OCI-LY7 (cell line): ENCODE measurements at regions not wholly inside any gene's neighbourhood (a gene's known extent, or its start where the extent isn't known, plus 50 kb on each side); places are given as distances from the start of the nearest gene placed in this dataset.
A peak's percentile ranks its signal among the peaks of the same experiment; 100 is the strongest.

ENCODE experiments used
- BruUV-seq: library from RNA; stranded (reverse); fragments of 400-500 nt; replicated peaks from 2 replicates; lab custom pipeline; 2021; lab: Mats Ljungman, UMichigan
- CTCF ChIA-PET: fragments of 300-600 bp; sonication (Branson Sonifier 250); formaldehyde crosslinking; loops from one replicate; lab custom pipeline; 2022; ENCODE audit warnings: antibody characterized with exemption; ENCODE audit not compliant: unreplicated experiment; lab: Charles Lee
- POLR2A ChIA-PET: fragments of 300-600 bp; sonication (Branson Sonifier 250); formaldehyde crosslinking; loops from one replicate; lab custom pipeline; 2022; ENCODE audit warnings: antibody characterized with exemption; lab: Charles Lee
- DNase-seq: peaks from one replicate; pipeline ENCODE4 v3.0.0-alpha.2; 2015; ENCODE audit warnings: low spot score
- H2AFZ ChIP-seq: fragments of 200-600 bp; sonication (generic), shearing (Covaris generic); 2 replicates; pipeline ENCODE4 v1.6.1; 2014; ENCODE audit warnings: mild to moderate bottlenecking, antibody characterized with exemption, low read length, moderate library complexity
- H3K27ac ChIP-seq: fragments of 200-600 bp; sonication (generic); 2 replicates; pipeline ENCODE4 v1.5.1; 2014; ENCODE audit warnings: mixed run types, low read depth, mild to moderate bottlenecking, moderate library complexity, low read length, inconsistent platforms; ENCODE audit not compliant: poor library complexity, severe bottlenecking
- H3K36me3 ChIP-seq: fragments of 200-600 bp; sonication (generic); 2 replicates; pipeline ENCODE4 v1.6.1; 2014; ENCODE audit warnings: mild to moderate bottlenecking, antibody characterized with exemption, low read length, moderate library complexity, mixed read lengths; ENCODE audit not compliant: insufficient read depth
- H3K4me1 ChIP-seq: fragments of 200-600 bp; sonication (generic); 2 replicates; pipeline ENCODE4 v1.5.1; 2014; ENCODE audit warnings: mild to moderate bottlenecking, low read length; ENCODE audit not compliant: insufficient read depth, poor library complexity, severe bottlenecking
- H3K4me2 ChIP-seq: fragments of 200-600 bp; sonication (generic); 2 replicates; pipeline ENCODE4 v1.6.1; 2014; ENCODE audit warnings: mild to moderate bottlenecking, low read length
- H3K4me3 ChIP-seq: fragments of 200-600 bp; sonication (generic); 2 replicates; pipeline ENCODE4 v1.5.1; 2014; ENCODE audit warnings: mild to moderate bottlenecking, low read depth, low read length; ENCODE audit not compliant: poor library complexity, severe bottlenecking
- H3K79me2 ChIP-seq: fragments of 200-600 bp; sonication (generic); 2 replicates; pipeline ENCODE4 v1.6.1; 2016; ENCODE audit warnings: low read depth, mild to moderate bottlenecking, low read length, moderate library complexity, mixed read lengths; ENCODE audit not compliant: insufficient read depth
- H3K9me2 ChIP-seq: fragments of 200-600 bp; sonication (generic); 2 replicates; pipeline ENCODE4 v1.6.1; 2016; ENCODE audit warnings: mild to moderate bottlenecking, low read length, mixed read lengths; ENCODE audit not compliant: insufficient read depth
- H3K9me3 ChIP-seq: fragments of 200-600 bp; sonication (generic); 2 replicates; pipeline ENCODE4 v1.6.1; 2014; ENCODE audit warnings: mild to moderate bottlenecking, mixed run types, low read length, mixed read lengths
- H4K20me1 ChIP-seq: fragments of 200-600 bp; sonication (generic); 2 replicates; pipeline ENCODE4 v1.6.1; 2014; ENCODE audit warnings: mild to moderate bottlenecking, antibody characterized with exemption, low read length, moderate library complexity, mixed read lengths; ENCODE audit not compliant: insufficient read depth
- EZH2phosphoT487 ChIP-seq: fragments of 200-600 bp; sonication (generic); IDR thresholded peaks from 2 replicates; pipeline ENCODE4 v1.6.1; 2018; ENCODE audit warnings: low read depth, borderline replicate concordance, mild to moderate bottlenecking, mixed run types, antibody characterized with exemption, low read length, moderate library complexity, mixed read lengths
- intact Hi-C: fragments of 100-400 bp; cut with micrococcal nuclease; formaldehyde crosslinking; loops from one replicate; pipeline ENCODE4 v1.10.0; 2022; ENCODE audit not compliant: unreplicated experiment
- TF ChIP-seq, protein P1 (sequence below): fragments of 200-600 bp; sonication (generic); conservative IDR thresholded peaks from 2 replicates; pipeline ENCODE4 v1.5.1; 2014; ENCODE audit warnings: mild to moderate bottlenecking, antibody characterized with exemption, low read length, moderate library complexity, mixed read lengths

DNA sequence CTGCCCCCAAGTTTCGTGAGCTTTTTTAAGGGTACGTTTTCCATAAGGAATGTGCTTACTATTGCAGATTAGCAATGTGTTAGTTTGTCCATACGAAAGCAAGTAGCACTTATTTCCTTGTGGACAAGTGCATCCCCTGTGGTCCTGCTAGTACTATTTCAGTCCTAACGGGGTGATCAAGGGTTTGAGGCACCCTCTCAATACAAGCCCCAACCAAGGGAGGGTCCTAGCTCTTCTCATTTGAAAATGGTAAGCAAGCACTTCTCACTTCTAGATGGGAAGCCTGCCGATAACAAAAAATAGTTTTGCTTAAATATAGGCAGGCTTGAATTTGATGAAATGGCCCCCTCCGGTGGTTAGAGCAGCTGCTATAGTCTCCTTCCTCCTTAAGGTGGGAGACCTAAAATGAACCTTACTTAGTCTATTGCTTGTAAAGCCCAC is 64.0 kb upstream of the HMCN1 start:
- no peaks in the 10 kb centered on the region for H3K36me3 ChIP-seq
- POLR2A ChIA-PET = interaction anchor here (0.6 kb wide), 1 partner anchor 162 kb away, joined by 5 read pairs; no protein-coding TSS in a partner anchor
- intact Hi-C loops = no loop called here
- no peak overlapping the region for H3K4me2 ChIP-seq
- H3K27ac ChIP-seq = no peak overlapping the region
- H3K4me1 ChIP-seq = no peaks in the 10 kb centered on the region
- TF ChIP-seq, protein P1, sequence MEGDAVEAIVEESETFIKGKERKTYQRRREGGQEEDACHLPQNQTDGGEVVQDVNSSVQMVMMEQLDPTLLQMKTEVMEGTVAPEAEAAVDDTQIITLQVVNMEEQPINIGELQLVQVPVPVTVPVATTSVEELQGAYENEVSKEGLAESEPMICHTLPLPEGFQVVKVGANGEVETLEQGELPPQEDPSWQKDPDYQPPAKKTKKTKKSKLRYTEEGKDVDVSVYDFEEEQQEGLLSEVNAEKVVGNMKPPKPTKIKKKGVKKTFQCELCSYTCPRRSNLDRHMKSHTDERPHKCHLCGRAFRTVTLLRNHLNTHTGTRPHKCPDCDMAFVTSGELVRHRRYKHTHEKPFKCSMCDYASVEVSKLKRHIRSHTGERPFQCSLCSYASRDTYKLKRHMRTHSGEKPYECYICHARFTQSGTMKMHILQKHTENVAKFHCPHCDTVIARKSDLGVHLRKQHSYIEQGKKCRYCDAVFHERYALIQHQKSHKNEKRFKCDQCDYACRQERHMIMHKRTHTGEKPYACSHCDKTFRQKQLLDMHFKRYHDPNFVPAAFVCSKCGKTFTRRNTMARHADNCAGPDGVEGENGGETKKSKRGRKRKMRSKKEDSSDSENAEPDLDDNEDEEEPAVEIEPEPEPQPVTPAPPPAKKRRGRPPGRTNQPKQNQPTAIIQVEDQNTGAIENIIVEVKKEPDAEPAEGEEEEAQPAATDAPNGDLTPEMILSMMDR = 0 out of 2 replicates have a peak, but pooled peaks have one; percentile 28
- no peak for TF ChIP-seq EZH2phosphoT487
- DNase-seq = no peak
- H4K20me1 ChIP-seq = no peaks in the 10 kb centered on the region
- no TSS peak for BruUV-seq
- no peaks in the 10 kb centered on the region for H3K79me2 ChIP-seq
- H2AFZ ChIP-seq = no peak overlapping the region
- no peaks in the 10 kb centered on the region for H3K9me3 ChIP-seq
- no peaks in the 10 kb centered on the region for H3K9me2 ChIP-seq
- CTCF ChIA-PET = no interaction called here
- H3K4me3 ChIP-seq = no peak overlapping the region

DNA sequence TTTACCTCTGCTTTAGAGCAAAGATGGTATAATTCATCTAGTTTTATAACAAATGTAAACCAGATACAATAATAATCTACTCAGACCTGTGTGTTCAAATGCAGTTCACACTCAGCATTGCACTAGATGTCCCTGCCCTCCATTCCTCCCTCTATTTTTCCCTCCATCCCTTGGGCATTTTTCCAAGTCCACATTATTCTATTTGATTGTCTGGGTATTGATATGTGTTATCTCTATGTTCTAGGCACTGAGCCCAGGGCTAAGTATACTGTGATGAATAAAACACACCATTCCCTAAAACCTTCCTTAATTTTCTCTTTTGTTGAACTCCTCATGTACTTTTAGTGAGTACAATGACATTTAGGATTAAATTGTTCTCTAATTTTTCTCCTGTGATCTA is 66.2 kb upstream of the HMCN1 start:
- Histone ChIP-seq H2AFZ (no peak overlapping the region), H4K20me1 (no peaks in the 10 kb centered on the region), H3K36me3 (no peaks in the 10 kb centered on the region), H3K4me3 (no peak overlapping the region), H3K4me2 (no peak overlapping the region), H3K9me2 (no peaks in the 10 kb centered on the region), H3K4me1 (no peaks in the 10 kb centered on the region), H3K79me2 (no peaks in the 10 kb centered on the region), H3K9me3 (no peaks in the 10 kb centered on the region), H3K27ac (no peak overlapping the region)
- TF ChIP-seq EZH2phosphoT487 = no peak
- TF ChIP-seq, protein P1 = no peak
- DNase-seq = no peak
- intact Hi-C loops = no loop called here
- ChIA-PET POLR2A (no interaction called here), CTCF (no interaction called here)
- no TSS peak for BruUV-seq

DNA sequence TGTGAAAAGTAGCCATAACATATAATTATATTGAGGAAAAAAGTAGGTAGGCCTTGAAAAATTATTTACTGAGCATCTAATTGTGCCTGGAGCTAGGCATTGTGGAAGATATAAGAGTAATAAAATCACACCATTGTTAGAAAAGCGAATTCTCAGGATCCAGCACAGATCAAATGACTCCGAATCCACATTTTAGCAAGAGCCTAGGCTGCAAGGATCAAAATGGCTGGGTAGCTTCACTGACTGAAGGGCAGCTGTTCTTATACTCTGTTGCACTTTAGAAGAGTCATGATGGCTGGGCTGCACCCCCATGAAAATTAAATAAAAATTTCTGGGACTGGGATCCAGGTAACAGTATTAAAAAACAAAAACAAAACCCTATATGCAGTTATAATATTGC is 67.6 kb upstream of the HMCN1 start:
- Histone ChIP-seq H2AFZ (no peak overlapping the region), H3K79me2 (no peaks in the 10 kb centered on the region), H3K9me2 (no peaks in the 10 kb centered on the region), H3K4me2 (no peak overlapping the region), H3K9me3 (no peaks in the 10 kb centered on the region), H4K20me1 (no peaks in the 10 kb centered on the region), H3K36me3 (no peaks in the 10 kb centered on the region), H3K27ac (no peak overlapping the region), H3K4me1 (no peaks in the 10 kb centered on the region), H3K4me3 (no peak overlapping the region)
- no peak for TF ChIP-seq EZH2phosphoT487
- TF ChIP-seq, protein P1 = no peak
- no TSS peak for BruUV-seq
- DNase-seq = no peak
- CTCF ChIA-PET = no interaction called here
- POLR2A ChIA-PET = no interaction called here
- intact Hi-C loops = no loop called here
